ENCODE measurements at regions not wholly inside any gene's neighbourhood (a gene's known extent, or its start where the extent isn't known, plus 50 kb on each side); places are given as distances from the start of the nearest gene placed in this dataset.
"Not testable (repeated sequence)": the region's sequence is repeated elsewhere in the genome, so short reads cannot be mapped to it uniquely, and the experiment has no call there.

DNA sequence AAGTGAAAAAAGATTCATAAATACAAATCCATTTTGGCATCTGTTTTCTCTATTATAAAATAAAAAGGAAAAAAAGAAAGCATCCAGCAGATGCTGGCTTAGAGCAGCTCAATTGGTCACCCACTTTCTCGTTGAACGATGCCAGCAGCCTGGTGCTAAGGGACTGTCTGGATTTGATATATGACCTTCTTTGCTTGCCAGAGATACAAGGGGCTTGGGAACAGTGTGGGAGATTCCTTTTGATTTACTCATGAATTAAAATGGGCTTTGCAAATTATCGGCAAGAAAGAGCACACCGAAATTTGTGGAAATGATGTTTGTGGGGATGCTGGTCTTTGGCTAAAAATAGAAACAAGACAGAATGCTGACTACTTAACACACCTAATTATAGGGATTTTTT, 210.3 kb upstream of the STT3B start:
- H3K4me3 ChIP-seq (ENCODE audit: low read length): no peak overlapping the region
- TF ChIP-seq ZNF274 (IDR thresholded peaks at IDR 0.05; ENCODE audit: low read depth, low read length): no peak

DNA sequence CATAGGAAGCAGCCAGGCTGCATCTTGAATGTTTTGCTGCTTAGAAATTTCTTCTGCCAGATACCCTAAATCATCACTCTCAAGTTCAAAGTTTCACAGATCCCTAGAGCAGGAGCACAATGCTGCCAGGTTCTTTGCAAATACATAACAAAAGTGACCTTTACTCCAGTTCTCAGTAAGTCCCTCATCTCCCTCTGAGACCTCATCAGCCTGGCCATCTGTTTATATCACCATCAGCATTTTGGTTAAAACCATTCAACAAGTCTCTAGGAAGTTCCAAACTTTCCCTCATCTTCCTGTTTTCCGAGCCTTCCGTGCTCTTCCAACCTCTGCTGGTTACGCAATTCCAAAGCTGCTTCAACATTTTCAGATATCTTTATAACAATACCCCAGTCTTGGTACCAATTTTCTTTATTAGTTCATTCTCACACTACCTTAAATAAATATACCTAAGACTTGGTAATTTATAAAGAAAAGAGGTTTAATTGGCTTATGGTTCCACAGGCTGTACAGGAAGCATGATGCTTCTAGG, 204.8 kb upstream of the STT3B start:
- H3K4me3 ChIP-seq (ENCODE audit: low read length): not testable (repeated sequence)

DNA sequence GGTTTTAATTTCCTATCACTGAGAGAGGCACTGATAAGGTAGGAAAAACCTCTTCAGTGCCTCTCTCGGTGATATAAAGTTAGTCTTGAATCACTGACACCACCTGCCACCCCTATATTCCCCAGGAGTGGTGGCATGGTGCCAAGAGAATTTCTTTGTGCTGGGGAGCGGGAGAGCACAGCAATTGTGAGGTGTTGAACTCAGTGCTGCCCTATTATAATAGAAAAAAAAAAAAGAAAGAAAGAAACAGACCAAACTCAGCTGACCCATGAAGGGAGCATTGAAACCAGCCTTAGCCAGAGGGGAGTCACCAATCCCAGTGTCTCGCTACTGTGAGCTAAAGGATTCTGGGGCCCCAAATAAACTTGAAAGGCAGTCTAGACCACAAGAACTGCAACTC, 201.4 kb upstream of the STT3B start:
- H3K4me3 ChIP-seq (ENCODE audit: low read length): no peak overlapping the region
- no peak for TF ChIP-seq ZNF274 (IDR thresholded peaks at IDR 0.05; ENCODE audit: low read depth, low read length)

DNA sequence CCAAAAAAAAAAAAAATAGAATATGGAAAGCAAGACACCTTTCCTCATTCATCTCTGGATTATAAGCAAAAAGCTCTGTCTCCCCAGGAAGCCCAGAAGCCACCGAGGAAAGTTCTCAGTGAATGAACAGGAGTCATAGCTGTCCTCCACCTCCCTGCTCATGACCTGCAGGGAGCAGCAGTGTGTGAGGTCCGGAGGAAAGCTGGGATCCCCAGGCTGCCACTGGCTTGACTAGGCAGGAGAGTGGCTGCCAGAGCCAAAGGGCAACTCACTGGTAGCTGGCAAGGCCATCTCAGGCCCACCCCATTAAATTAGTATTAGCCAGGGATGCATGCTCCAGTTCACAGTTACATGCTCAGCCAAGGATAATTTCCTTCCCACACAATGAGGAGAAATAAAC, 191.6 kb upstream of the STT3B start:
- TF ChIP-seq ZNF274 (IDR thresholded peaks at IDR 0.05; ENCODE audit: low read depth, low read length): no peak
- no peak overlapping the region for H3K4me3 ChIP-seq (ENCODE audit: low read length)

DNA sequence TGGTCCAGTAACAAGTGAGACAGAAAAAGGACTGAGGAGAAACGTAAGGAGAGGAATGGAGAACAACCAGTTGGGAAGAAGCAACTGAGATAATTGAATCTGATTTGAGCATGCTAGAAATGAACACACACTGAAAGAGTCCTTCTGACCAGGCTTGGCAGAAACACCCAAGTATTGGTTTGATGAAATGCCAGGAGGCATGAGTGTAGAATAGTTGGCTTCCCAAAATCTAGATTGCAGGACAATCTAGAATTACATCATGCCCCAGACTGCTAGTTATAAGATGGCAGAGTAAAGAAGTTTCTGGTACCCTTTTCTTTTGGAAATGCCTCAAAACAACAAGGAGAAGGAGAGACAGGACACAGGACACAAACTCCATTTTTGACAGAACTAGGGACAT, 189.7 kb upstream of the STT3B start:
- no peak for TF ChIP-seq ZNF274 (IDR thresholded peaks at IDR 0.05; ENCODE audit: low read depth, low read length)
- H3K4me3 ChIP-seq (ENCODE audit: low read length): no peak overlapping the region

DNA sequence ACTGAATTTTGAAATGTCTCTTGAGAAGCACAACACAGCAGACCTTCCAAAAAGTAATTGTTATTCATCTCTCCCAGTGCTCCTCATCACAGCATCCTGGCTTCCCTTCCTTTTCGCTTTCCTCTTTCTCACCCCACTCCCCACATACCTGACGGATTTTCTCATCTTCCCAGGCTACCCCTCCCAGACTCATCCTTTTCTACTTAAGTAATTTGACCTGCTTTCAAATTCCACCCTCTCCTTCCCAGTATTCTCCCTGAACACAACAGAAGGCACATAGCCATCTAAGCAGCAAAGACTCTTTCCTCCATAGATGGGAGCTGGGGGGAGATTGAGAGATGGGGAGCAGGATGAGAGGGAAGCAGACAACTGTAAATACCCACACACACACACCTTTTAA, 187.1 kb upstream of the STT3B start:
- H3K4me3 ChIP-seq (ENCODE audit: low read length): no peak overlapping the region
- TF ChIP-seq ZNF274 (IDR thresholded peaks at IDR 0.05; ENCODE audit: low read depth, low read length): no peak

DNA sequence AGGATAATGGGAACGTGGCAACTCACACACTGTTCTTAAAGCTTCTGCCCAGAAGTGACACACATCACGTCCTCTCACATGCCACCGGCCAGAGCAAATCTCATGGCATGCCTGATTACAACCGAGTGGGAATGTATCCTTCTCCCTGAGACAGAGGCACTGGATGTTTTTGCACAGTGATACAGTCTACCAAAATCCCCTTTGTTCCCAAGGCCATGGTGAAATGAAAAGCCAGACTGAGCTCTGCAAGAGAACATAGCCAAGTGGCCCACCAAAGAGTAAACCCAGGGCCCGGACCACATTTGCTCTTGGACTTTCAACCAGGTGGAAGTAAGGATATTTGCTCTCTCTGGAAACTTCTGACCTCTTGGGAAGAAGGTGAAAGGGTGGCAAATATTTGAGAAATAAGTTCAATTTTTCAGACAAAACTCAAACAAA, 186.2 kb upstream of the STT3B start:
- no peak for TF ChIP-seq ZNF274 (IDR thresholded peaks at IDR 0.05; ENCODE audit: low read depth, low read length)
- H3K4me3 ChIP-seq (ENCODE audit: low read length): no peak overlapping the region

DNA sequence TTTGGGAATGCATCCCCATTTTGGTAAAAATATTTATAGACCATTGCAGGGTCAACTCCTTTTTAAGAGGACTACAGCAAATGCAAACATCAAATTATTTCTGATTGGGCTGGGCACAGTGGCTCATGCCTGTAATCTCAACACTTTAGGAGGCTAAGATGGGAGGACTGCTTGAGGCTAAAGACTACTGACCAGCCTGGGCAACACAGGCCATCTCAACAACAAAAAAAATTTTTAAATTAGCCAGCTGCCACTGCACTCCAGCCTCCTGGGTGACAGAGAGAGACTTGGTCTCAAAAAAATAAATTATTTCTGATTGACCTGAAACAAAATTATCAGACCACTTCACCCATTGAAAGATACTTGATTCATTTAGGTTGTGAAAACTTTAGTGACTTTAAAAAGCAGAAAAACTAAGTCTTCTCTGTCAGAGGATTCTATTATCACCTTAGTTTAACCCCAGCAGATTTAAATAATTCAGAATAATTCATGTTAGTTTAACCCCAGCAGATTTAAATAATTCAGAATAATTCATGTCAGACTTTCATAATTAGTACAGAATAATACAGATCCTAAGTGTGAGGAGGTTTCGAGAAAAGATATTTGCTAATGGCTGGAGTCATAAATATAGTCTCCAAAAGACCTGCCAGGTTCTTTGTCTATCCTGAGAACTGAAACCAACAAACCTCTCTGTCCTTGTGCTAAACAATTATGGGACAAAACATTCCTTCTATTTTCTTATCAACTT, 183.6 kb upstream of the STT3B start:
- TF ChIP-seq ZNF274 (IDR thresholded peaks at IDR 0.05; ENCODE audit: low read depth, low read length): no peak
- no peak overlapping the region for H3K4me3 ChIP-seq (ENCODE audit: low read length)

DNA sequence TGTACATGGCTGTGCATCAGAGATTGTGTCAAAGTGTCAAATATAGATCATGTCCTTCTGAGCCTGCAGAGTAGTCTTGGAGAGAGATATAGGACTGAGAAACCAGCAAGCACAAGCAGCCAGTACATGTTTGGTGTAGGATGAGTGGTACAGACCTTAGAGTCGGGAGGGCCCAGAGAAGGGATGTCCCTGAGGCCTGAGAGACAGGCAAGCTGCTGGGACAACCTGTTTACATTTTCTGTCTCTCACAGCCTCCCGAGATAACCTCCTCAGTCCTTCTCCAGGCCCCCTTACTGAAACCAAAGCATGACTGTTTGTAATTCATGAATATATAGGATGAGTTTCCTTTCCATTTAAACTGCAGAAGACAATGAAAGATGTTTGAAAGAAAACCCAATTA, 182.4 kb upstream of the STT3B start:
- no peak overlapping the region for H3K4me3 ChIP-seq (ENCODE audit: low read length)
- no peak for TF ChIP-seq ZNF274 (IDR thresholded peaks at IDR 0.05; ENCODE audit: low read depth, low read length)

DNA sequence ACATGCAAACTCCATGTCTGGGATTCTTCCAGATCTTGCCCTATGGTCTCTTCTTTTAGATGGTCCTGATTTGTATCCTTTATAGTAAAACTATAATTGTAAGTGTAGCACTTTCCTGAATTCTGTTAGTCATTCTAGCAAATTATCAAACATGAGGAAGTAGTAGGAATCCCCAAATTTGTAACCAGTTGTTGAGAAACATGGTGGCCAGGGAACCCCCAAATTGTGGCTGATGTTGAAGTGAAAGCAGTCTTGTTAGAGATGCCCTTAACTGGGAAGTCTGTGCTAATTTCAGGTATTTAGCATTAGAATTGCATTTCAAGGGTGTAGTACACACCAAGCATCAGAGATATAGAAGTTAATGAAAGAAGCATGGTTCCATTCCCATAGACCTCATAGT, 180.4 kb upstream of the STT3B start:
- TF ChIP-seq ZNF274 (IDR thresholded peaks at IDR 0.05; ENCODE audit: low read depth, low read length): no peak
- H3K4me3 ChIP-seq (ENCODE audit: low read length): no peak overlapping the region

DNA sequence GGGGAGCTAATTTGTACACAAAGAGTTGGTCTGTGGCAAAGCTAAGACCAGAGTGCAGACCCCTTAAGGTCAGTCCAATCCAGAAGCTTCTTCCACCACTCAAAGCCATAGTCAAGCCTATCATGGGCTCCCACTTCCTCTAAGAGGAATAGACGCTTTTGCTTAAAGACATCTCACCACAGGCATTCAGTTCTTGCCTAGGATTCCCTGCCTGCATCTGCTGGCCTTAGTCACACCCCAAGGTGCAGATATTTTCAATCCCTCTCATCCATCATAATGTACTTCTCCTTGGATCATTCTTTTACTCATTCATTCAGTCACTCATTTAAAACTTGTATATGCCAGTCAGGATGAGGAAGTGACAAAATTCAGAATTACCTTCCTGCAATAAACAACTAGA, 179.6 kb upstream of the STT3B start:
- no peak for TF ChIP-seq ZNF274 (IDR thresholded peaks at IDR 0.05; ENCODE audit: low read depth, low read length)
- no peak overlapping the region for H3K4me3 ChIP-seq (ENCODE audit: low read length)

DNA sequence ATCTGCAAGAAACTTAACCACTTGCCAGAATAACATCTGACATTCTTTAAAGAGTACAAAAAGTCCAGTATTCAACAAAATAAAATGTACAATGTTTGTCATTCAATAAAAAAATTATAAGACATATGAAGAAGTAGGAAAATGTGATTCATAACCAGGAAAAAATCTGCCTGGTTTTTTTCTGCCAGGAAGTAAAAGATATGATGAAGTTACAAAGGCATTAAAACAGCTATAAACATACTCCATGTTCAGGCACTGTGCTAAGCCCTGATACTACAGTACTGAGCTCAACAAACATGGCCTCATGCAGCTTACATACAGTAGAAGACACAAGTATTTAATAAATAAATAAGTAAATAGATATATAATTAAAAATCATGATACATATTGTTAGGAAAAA, 178.4 kb upstream of the STT3B start:
- TF ChIP-seq ZNF274 (IDR thresholded peaks at IDR 0.05; ENCODE audit: low read depth, low read length): no peak
- H3K4me3 ChIP-seq (ENCODE audit: low read length): no peak overlapping the region

DNA sequence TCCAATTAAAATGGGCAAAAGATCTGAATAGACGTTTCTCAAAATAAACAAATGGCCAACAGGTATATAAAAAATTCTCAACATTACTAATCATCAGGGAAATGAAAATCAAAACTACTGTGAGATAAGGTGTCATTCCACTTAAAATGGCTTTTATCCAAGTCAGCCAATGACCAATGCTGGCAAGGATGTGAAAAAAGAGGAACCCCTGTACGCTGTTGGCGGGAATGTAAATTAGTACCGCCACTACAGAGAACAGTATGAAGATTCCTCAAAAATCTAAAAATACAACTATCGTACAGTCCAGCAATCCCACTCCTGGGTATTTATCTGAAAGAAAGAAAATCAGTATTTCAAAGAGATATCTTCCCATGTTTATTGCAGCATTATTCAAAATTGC, 176.9 kb upstream of the STT3B start:
- H3K4me3 ChIP-seq (ENCODE audit: low read length): no peak overlapping the region
- TF ChIP-seq ZNF274 (IDR thresholded peaks at IDR 0.05; ENCODE audit: low read depth, low read length): no peak

DNA sequence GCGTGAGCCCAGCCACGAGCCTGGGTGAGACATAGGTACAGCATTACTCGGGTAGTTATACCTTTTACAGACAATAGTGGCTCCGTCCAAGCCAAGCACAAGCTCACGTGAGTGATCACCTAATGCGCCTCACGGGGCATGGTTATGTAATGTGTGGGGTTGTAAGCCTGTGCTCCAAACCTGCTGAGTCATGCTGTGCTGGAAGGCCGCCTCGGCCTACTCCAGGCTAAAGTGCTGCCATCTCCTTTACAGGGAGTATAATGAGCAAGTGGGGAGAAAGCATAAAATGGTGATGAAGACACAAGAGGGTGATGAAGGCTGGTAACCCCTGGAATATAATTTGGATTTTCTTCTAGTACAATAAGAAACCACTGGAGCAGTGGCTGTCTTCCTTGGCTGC, 175.8 kb upstream of the STT3B start:
- H3K4me3 ChIP-seq (ENCODE audit: low read length): no peak overlapping the region
- no peak for TF ChIP-seq ZNF274 (IDR thresholded peaks at IDR 0.05; ENCODE audit: low read depth, low read length)

DNA sequence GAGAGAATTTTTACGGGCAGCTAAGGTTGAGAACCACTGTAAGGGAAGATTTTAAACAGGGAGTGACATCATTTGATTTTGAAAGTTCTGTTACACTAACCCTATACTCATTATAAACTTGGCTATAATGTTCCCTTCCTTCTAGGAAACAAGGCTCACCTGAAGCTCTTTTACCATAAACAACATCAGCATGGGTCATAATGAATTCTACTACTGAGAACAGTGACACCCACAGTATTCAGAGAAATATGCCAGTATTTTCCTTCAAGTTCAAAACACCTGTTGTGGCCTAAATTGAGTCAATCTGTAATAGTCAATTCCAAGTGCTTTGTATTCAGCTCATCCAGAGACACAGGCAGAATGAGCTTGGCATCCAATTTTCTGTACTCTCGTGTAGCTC, 175.3 kb upstream of the STT3B start:
- TF ChIP-seq ZNF274 (IDR thresholded peaks at IDR 0.05; ENCODE audit: low read depth, low read length): no peak
- H3K4me3 ChIP-seq (ENCODE audit: low read length): no peak overlapping the region
